Mesothelial cell of epicardium (in vitro differentiated cells): ENCODE measurements at regions not wholly inside any gene's neighbourhood (a gene's known extent, or its start where the extent isn't known, plus 50 kb on each side); places are given as distances from the start of the nearest gene placed in this dataset.

Experiments used
- DNase-seq, 2 experiments: peaks; one replicate each; pipeline ENCODE4 v3.0.0; 2021; ENCODE audit warnings: low spot score in 2 of 2; ENCODE audit not compliant: unreplicated experiment in 2 of 2
- H3K27ac Mint-ChIP-seq: 2 replicates; pipeline ENCODE4 v1.8.0; 2021; ENCODE audit warnings: mixed read lengths
- H3K27me3 Mint-ChIP-seq: 2 replicates; pipeline ENCODE4 v1.8.0; 2021; ENCODE audit warnings: low read depth, mixed read lengths
- H3K36me3 Mint-ChIP-seq: 2 replicates; pipeline ENCODE4 v1.8.0; 2021; ENCODE audit warnings: mixed read lengths
- H3K4me1 Mint-ChIP-seq: 2 replicates; pipeline ENCODE4 v1.8.0; 2021; ENCODE audit warnings: mixed read lengths
- H3K4me3 Mint-ChIP-seq: 2 replicates; pipeline ENCODE4 v1.8.0; 2021; ENCODE audit warnings: mild to moderate bottlenecking, moderate library complexity, mixed read lengths
- H3K9me3 Mint-ChIP-seq: 2 replicates; pipeline ENCODE4 v1.8.0; 2021; ENCODE audit warnings: mixed read lengths
- CTCF ChIP-seq: fragments of 200-600 bp; sonication (generic); IDR thresholded peaks from one replicate; pipeline ENCODE4 v1.5.0; 2021; ENCODE audit warnings: antibody characterized with exemption; ENCODE audit not compliant: unreplicated experiment

DNA sequence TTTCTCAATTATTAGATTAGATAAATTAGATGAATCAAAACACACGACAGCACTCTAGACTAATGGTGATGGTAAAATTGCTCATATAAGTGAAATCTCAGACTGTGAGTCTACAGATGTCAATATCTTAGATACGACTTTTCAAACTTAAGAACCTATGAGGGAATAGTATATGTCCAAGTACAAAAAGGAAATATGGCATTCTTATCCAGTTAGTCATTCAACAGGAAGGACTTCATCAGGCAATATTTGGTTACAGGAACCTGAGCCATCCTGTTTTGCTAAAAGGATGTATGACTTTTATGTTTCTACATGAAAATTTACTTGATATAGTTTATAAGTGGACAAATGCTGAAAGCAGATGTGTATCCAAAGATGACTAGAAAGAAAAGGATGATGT lies 107.0 kb downstream of the CT47B1 start:
- H3K27ac Mint-ChIP-seq, result no peak overlapping the region
- no peaks in the 10 kb centered on the region for H3K36me3 Mint-ChIP-seq
- no peak overlapping the region for H3K4me3 Mint-ChIP-seq
- H3K27me3 Mint-ChIP-seq, result no peaks in the 10 kb centered on the region
- no peak for TF ChIP-seq CTCF
- DNase-seq, result no peak
- H3K9me3 Mint-ChIP-seq, result peaks cover 8% of the 10 kb centered on the region
- H3K4me1 Mint-ChIP-seq, result peaks cover 3% of the 10 kb centered on the region

GRCh38 chrX:120768254-120768653 lies 107.4 kb downstream of the CT47B1 start:
- no peak for TF ChIP-seq CTCF
- Mint-ChIP-seq H3K9me3 (peaks cover 4% of the 10 kb centered on the region), H3K27me3 (no peaks in the 10 kb centered on the region), H3K4me3 (no peak overlapping the region), H3K4me1 (no peaks in the 10 kb centered on the region), H3K27ac (no peak overlapping the region), H3K36me3 (no peaks in the 10 kb centered on the region)
- DNase-seq, result no peak

DNA sequence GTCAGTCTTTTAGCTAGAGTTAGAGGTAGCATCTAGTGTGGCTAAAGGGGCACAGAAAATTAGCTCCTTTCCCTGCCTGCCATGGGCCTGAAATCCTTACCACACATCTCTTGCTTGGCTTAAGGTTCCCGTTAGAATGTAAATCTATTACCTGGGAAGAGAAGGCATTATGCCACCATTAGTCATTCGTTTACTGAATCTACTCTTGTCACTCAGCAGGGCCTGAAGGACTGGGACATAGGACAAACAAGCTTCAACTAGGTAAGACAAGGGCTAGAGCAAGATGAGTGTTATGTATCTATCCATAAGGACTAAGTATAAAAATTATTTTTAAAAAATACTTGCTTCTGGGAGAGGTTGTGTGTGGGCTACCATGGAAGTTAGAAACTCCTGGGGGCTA lies 112.4 kb downstream of the CT47B1 start:
- Mint-ChIP-seq H3K4me1 (no peaks in the 10 kb centered on the region), H3K27ac (no peak overlapping the region), H3K36me3 (no peaks in the 10 kb centered on the region), H3K27me3 (no peaks in the 10 kb centered on the region), H3K9me3 (peaks cover 18% of the 10 kb centered on the region), H3K4me3 (no peak overlapping the region)
- no peak for DNase-seq
- TF ChIP-seq CTCF, result no peak

GRCh38 chrX:120761810-120762209 lies 113.9 kb downstream of the CT47B1 start:
- Mint-ChIP-seq H3K27ac (no peak overlapping the region), H3K4me1 (no peaks in the 10 kb centered on the region), H3K36me3 (no peaks in the 10 kb centered on the region), H3K4me3 (no peak overlapping the region), H3K27me3 (no peaks in the 10 kb centered on the region), H3K9me3 (peaks cover 23% of the 10 kb centered on the region)
- no peak for TF ChIP-seq CTCF
- DNase-seq, result no peak

DNA sequence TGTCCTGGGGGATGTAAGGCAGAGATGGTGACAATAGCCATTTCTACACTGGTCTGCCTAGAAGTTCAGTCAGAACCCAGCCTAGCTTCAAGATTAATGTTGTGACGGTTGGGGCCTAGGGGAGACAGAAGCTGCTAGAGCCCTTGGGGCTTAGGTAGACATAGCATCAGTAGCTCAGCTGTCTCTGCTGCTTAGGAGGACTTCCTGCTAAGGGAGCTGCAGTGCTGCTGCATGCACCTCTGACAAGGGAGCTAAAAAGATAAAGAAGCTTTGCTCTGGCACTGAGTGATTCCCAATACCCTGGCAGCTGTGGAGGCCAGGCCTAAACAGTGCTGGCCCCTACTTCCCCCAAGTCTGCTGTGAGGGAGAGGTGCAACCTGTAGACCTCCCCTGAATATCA lies 116.0 kb downstream of the CT47B1 start:
- H3K4me1 Mint-ChIP-seq, result no peaks in the 10 kb centered on the region
- TF ChIP-seq CTCF, result no peak
- H3K9me3 Mint-ChIP-seq, result peaks cover 29% of the 10 kb centered on the region
- no peaks in the 10 kb centered on the region for H3K36me3 Mint-ChIP-seq
- no peak overlapping the region for H3K4me3 Mint-ChIP-seq
- H3K27ac Mint-ChIP-seq, result no peak overlapping the region
- H3K27me3 Mint-ChIP-seq, result no peaks in the 10 kb centered on the region
- no peak for DNase-seq

DNA sequence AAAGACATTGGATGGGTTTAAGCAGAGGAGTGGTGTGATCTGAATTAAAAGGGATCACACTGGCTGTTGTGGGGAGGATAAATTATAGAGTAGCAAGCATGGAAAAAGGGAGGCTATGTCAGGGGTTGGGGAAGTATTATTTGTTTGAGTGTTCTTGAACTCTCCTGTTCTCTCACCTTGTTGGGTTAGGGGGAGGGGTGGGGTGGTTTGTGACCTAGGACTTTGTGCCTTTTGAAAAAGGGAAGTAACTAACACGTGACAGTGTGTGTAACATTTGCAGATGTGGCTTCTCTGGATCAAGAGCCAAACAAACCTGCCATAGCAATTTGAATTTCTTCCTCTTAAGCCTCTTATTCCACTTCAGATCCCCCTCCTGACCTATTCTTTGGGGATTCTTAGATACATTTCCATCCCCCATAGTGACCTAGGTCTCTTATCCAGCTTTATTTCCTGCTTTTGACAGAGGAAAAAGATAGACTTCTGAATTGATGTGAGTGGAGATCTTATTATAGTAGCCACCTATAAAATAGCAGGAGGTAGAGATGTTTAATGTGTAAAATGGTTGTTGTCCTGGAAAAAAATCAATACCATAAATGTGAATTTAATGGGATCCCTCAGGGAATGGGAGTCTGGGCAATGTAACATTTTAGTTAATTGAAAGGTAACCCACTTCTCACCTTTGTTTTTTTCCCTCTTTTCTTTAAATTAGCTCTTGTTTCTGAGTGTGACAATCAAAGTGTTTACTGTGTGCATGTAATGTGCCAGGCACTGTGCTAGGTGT lies 120.4 kb downstream of the CT47B1 start:
- no peak for DNase-seq
- H3K27me3 Mint-ChIP-seq, result no peaks in the 10 kb centered on the region
- H3K27ac Mint-ChIP-seq, result no peak overlapping the region
- peaks cover 30% of the 10 kb centered on the region for H3K9me3 Mint-ChIP-seq
- TF ChIP-seq CTCF, result no peak
- H3K4me3 Mint-ChIP-seq, result no peak overlapping the region
- no peaks in the 10 kb centered on the region for H3K36me3 Mint-ChIP-seq
- peaks cover 4% of the 10 kb centered on the region for H3K4me1 Mint-ChIP-seq
